Stimulated activated effector memory CD8-positive, alpha-beta T cell treated with anti-CD3 and anti-CD28 coated beads, Interleukin-12 subunit alpha, Interleukin-12 subunit beta, amount 100 ng/mL, for 72 hours (primary cell): ENCODE measurements at regions not wholly inside any gene's neighbourhood (a gene's known extent, or its start where the extent isn't known, plus 50 kb on each side); places are given as distances from the start of the nearest gene placed in this dataset.

Source experiments
- ATAC-seq: fragments of 150-1000 bp; cut with Tn5 transposase; 2 replicates; pipeline ENCODE4 v1.10.0; 2021
- DNase-seq, 2 donors: peaks; one replicate each; pipeline ENCODE4 v3.0.0; 2021 to 2022; ENCODE audit warnings: low spot score in 2 of 2
- H3K27ac Mint-ChIP-seq: one replicate; pipeline ENCODE4 v1.8.0; 2022; ENCODE audit warnings: mild to moderate bottlenecking, mixed read lengths
- H3K36me3 Mint-ChIP-seq: one replicate; pipeline ENCODE4 v1.8.0; 2022; ENCODE audit warnings: mild to moderate bottlenecking, mixed read lengths
- H3K4me1 Mint-ChIP-seq: one replicate; pipeline ENCODE4 v1.8.0; 2022; ENCODE audit warnings: mixed read lengths
- H3K4me3 Mint-ChIP-seq: one replicate; pipeline ENCODE4 v1.8.0; 2022; ENCODE audit warnings: mild to moderate bottlenecking, mixed read lengths
- H3K9me3 Mint-ChIP-seq: one replicate; pipeline ENCODE4 v1.8.0; 2022; ENCODE audit warnings: mixed read lengths

DNA sequence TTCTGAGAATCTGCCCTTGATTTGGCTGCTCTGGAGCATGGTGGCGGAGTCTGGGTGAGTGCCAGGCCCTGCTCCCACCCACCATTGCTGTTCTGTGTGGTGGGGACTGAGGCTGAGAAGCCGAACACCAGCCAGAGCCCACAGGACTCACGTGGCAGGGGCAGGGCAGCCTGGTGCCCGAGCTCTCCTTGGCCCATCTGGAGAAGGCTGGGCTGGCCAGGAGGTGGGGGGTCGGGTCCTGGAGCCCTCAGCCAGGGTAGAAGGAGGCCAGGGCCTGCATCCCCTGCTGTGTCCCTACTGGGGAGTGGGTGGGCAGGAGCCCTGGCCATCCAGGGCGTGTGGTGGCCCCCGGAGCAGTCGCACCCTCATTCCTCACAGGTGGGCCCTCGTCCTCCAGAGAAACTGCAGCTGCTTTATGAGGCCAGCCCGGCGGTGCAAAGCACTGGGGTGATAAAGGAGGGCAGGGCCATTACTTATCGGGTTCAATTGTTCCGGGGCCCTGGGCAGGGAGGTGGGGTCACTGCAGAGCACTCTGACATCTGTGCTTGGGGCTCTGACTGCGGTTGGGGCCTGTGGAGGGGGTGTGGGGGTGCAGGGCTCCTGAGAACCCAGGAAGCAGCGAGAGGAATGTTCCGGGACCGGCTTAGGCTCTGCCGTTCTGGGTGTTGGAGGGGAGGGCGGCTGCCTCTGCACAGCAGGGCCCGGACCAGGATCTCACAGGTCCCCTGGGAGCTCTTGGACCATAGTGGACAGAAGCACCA lies 217.5 kb upstream of the C14orf180 start:
- ATAC-seq, result no peak
- H3K27ac Mint-ChIP-seq, result no peak overlapping the region
- H3K4me3 Mint-ChIP-seq, result no peak overlapping the region
- H3K4me1 Mint-ChIP-seq, result no peaks in the 10 kb centered on the region
- H3K9me3 Mint-ChIP-seq, result no peaks in the 10 kb centered on the region
- DNase-seq, result no peak
- H3K36me3 Mint-ChIP-seq, result no peaks in the 10 kb centered on the region

DNA sequence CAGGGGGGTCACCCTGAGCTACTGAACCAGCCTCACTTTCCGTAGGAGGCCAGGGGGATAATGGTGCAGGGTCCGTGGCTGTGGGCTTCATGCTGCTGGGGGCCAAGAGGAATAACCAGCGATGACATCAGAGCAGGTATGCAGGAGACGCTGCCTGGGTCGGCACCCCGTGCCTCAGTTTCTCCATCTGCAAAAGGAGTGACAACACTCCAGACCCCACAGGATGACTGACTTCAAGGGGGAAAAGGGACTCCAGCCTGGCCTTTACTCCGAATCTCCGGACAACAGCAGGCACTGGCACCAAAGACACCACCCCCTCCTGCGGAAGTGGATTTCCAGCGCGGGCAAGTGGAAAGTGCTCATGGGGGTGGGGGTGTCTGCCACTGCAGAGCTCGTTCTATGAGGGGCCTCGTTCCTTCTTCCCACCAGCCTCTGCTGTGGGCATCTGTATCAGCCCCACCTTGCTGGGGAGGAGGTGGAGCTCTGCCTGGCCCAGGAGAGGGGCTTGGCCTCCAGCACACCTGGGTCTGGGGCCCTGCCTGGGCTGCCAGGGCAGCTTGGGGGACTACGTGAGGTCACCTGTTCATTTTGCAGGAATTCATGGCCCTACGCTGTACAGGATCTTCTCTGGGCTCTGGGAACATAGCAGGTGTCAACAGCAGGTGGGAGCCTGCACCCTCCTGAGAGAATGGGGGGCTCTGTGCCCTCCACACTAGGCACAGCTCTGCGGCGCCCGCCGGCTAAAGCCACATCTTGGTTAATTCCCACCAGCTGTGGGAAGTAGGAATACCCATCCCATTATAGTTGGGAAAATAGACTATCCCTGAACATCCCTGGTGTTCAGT lies 216.6 kb upstream of the C14orf180 start:
- Mint-ChIP-seq H3K36me3 (no peaks in the 10 kb centered on the region), H3K4me3 (no peak overlapping the region), H3K27ac (no peak overlapping the region), H3K4me1 (no peaks in the 10 kb centered on the region), H3K9me3 (no peaks in the 10 kb centered on the region)
- DNase-seq (no peak), ATAC-seq (no peak)

DNA sequence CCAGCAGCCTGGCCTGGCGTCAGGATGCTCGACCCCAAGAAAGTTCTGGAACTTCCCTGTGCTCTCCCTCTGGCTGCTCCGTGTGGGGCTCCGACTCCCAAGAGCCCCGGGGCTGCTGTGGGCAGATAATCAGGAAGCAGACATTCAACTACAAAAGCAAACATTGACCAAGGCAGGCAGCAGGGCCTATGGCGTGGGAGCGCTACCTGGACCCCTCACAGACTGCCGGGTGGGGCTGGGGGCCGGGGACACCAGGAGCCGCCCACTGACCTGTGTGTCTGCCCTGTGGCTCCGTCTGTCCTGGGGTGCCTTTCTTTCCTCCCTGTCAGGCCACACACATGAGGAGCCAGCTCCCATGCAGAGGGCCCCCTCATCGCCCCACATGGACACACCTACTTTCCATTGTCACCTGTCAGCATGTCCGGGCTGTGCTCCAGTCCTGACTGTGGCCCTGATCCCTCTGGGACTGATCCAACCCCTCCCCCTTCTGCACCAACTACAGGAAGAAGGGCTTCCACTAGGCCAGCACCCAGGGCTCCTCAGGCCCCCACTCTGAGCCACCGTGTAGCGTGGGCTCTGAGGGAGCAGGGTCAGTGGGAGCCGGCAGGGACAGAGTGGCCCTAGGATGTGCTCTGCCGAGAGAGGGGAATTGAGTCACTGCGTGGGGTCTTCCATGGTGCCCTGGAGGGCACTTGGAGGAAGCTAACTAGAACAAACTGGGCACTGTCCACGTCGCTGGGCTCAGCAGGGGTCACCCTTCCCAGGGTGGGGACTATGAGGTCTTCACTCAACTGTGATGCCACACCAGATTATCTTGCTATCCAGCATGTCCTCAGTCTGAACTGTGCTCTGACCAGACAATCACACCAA lies 215.4 kb upstream of the C14orf180 start:
- no peak for DNase-seq
- H3K9me3 Mint-ChIP-seq, result no peaks in the 10 kb centered on the region
- no peak for ATAC-seq
- no peak overlapping the region for H3K4me3 Mint-ChIP-seq
- H3K4me1 Mint-ChIP-seq, result no peaks in the 10 kb centered on the region
- H3K36me3 Mint-ChIP-seq, result no peaks in the 10 kb centered on the region
- no peak overlapping the region for H3K27ac Mint-ChIP-seq

DNA sequence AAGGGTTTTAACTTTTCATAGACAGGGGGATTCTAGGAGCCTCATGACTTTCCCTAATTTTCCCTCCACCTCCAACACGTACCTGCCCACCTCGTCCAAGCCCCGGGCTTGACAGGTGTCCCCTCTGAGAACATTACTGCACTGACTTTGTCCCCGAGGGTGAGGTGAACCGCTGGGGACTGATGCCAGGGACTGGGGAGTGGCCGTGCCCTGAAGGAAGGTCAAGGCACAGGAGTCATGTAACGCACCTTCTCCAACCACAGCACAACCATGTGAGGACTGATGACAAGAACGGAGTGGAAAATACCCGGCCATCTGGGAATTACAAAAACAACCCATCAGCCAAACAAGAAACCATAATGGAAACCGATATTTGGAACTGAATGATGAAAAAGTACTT lies 214.7 kb upstream of the C14orf180 start:
- no peaks in the 10 kb centered on the region for H3K4me1 Mint-ChIP-seq

DNA sequence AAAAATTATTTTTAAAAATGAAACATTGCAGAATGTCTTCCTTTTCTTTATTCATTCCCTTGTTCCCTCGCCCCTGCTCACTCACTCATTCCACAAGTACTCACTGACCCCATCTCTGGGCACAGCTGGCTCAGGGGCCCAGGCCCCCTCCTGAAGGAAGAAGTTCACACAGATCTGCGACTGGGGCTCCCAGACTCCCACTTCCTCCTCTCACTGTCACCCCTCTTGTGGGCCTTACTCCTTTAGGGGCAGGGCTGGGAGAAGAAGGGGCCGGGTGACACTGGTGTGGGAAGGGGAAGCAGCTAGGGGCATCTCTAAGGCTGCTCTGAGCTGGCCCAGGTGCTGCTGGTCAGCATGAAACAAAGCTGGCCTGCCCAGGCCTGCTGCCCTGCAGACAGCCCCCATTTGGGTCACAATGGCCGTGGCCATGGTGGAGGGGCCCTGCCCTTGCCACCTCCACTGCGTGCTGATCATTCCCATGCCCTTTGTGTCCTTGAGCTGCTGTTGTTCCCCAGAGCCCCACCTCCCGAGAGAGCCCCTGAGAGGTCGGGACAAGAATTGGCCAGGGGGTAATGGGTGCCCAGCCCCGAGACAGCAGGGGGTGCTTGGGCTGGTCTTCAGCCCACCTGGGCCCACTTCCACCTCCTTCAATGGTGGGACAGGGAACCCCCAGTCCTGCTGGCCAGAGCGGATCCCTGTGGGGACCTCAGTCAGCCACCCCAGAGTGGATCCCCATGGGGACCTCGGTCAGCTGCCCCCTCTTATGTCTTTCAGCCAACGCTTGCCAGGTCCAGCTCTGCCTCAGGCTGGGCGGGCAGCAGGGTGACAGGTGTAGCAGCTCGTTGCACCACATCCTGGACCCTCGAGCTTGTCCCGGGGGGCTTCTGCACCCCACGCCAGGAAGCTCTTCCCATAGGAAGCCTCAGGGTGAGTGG lies 212.4 kb upstream of the C14orf180 start:
- Mint-ChIP-seq H3K9me3 (no peaks in the 10 kb centered on the region), H3K4me1 (no peaks in the 10 kb centered on the region), H3K4me3 (no peak overlapping the region), H3K36me3 (no peaks in the 10 kb centered on the region), H3K27ac (no peak overlapping the region)
- ATAC-seq (no peak), DNase-seq (no peak)

More for the DNA sequence above, 214.7 kb upstream of the C14orf180 start:
- no peak for DNase-seq
- H3K27ac Mint-ChIP-seq, result no peak overlapping the region
- no peaks in the 10 kb centered on the region for H3K36me3 Mint-ChIP-seq
- no peak for ATAC-seq
- H3K4me3 Mint-ChIP-seq, result no peak overlapping the region
- H3K9me3 Mint-ChIP-seq, result no peaks in the 10 kb centered on the region

DNA sequence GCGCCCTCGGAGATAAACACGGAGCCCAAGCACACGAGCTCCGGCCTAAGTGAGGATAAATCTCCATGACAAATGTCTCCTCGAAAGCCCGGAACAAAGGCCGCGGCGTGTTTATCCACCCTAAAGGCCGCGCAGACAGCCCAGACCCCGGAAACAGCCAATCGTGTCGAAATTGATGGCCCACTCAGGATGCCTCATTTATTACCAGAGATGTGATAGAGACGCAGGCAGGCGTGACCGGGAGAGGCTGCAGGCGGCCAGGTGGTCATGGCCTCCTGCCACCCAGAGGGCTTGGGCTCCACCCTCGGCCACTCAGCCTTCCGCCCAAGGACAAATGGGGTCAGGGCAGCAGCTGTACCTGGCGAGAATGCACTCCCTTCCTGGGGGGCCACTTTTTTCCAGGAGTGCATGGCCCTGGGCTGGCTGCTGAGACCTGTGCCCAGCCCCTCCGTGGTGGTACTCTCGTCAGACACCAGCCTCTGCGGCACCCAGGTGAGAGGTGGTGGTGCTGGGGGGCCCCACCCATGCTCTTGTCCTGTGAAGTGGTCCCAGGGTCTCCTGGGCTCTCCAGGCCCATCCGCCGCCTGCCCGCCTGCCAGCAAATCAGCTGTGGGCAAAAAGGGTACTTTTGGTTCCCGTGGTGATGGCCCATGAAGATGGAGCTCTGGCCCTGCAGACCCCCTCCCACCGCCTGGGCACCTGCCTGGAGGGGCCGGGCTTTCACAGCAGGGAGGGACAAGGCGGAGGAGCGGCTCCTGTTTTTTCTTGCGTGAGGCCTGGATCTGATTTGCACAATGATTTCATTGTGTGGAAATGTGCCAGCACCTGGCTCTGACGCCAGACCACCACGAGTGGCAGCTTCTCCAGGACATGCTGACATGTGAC lies 211.5 kb upstream of the C14orf180 start:
- Mint-ChIP-seq H3K4me1 (no peaks in the 10 kb centered on the region), H3K9me3 (no peaks in the 10 kb centered on the region), H3K36me3 (no peaks in the 10 kb centered on the region), H3K4me3 (no peak overlapping the region), H3K27ac (no peak overlapping the region)
- ATAC-seq, result no peak
- no peak for DNase-seq

DNA sequence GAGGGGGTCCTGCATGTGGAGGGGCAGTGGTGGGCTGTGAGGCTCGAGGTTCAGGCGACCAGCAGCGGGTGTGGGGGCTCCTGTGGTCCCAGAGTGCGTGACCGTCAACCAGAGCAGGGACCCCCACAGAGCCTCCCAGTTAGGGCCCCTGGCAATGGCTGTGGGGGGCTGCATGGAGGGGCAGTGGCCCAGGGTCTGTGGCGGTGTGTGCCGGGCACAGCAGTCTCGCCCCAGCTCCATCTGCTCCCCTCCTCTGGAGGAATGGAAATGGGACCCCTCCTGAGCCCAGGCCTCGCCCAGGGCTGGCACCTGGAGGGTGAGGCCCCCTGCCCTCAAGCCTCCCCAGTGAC lies 210.8 kb upstream of the C14orf180 start:
- ATAC-seq, result no peak
- Mint-ChIP-seq H3K27ac (no peak overlapping the region), H3K4me3 (no peak overlapping the region), H3K9me3 (no peaks in the 10 kb centered on the region), H3K36me3 (no peaks in the 10 kb centered on the region), H3K4me1 (no peaks in the 10 kb centered on the region)
- no peak for DNase-seq

DNA sequence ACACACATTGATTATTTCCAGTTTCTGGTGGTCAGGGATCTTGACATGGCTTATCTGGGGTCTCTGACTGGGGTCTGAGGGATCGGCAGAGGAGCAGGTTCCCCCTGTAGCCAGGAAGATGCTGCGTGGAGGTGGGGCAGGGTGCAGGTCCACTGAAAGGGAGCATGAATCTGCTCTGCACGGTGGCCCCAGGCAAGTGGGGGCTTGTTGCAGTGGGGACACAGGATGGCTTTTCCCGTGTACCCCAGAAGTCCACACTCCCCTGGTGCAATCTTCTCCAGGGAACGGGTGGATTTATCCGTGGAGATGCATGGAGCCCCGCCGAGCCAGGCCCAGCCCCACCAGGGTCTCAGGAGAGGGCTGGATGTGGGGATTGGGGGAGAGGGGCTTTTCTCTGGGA lies 210.4 kb upstream of the C14orf180 start:
- DNase-seq, result no peak
- ATAC-seq, result no peak
- no peaks in the 10 kb centered on the region for H3K4me1 Mint-ChIP-seq
- no peak overlapping the region for H3K4me3 Mint-ChIP-seq
- no peaks in the 10 kb centered on the region for H3K9me3 Mint-ChIP-seq
- no peak overlapping the region for H3K27ac Mint-ChIP-seq
- H3K36me3 Mint-ChIP-seq, result no peaks in the 10 kb centered on the region

DNA sequence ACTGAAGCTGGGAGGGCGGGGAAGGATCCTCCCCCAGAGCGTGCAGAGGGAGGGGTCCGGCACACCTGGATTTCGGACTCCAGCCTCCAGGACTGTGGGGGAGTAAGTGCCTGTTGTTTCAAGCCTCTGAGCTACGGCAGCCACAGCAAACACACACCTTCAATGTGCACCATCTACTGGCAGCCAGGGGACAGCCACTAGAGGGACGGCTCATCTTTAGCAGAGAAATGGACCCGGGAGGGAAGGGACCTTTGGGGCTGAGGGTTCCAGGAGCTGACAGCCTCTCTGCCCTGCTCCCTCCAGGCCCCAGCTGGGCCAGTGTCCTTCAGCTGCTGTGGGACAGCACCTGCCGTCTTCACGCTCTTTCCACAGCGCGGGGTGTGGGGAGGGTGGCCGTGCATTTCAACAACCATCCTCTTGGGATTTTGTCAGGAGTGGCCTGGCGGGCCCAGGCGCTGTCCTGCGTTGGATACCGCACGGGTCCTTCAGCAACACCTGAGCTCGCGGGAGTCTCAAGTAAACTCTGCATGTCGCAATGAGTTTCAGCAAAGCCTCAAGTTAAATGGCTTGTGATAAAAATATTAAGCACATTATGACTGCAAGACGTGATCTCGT lies 209.2 kb upstream of the C14orf180 start:
- H3K4me3 Mint-ChIP-seq, result no peak overlapping the region
- ATAC-seq (no peak), DNase-seq (no peak)
- H3K36me3 Mint-ChIP-seq, result no peaks in the 10 kb centered on the region
- H3K4me1 Mint-ChIP-seq, result no peaks in the 10 kb centered on the region
- H3K9me3 Mint-ChIP-seq, result no peaks in the 10 kb centered on the region
- no peak overlapping the region for H3K27ac Mint-ChIP-seq

DNA sequence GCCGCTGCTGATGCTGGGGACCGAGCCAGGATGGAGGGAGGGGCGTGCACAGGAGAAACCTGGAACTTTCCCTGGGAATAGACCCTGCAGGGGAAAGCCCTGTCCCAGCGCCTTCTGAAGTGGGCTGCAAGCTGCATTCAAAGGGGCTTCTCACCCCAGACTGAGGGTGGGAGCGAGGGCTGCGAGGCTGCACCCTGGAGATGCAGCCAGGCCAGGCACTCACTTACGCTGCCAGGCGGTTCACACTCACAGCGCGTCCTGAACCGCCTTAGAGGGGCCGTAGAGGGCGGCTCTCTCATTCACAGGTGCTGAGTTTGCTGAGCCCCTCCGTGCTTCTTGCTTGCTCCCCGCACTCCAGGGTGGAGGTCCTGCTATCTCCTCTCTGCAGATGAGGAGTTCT lies 208.5 kb upstream of the C14orf180 start:
- Mint-ChIP-seq H3K36me3 (no peaks in the 10 kb centered on the region), H3K9me3 (no peaks in the 10 kb centered on the region), H3K27ac (no peak overlapping the region), H3K4me3 (no peak overlapping the region), H3K4me1 (no peaks in the 10 kb centered on the region)
- DNase-seq (no peak), ATAC-seq (no peak)

DNA sequence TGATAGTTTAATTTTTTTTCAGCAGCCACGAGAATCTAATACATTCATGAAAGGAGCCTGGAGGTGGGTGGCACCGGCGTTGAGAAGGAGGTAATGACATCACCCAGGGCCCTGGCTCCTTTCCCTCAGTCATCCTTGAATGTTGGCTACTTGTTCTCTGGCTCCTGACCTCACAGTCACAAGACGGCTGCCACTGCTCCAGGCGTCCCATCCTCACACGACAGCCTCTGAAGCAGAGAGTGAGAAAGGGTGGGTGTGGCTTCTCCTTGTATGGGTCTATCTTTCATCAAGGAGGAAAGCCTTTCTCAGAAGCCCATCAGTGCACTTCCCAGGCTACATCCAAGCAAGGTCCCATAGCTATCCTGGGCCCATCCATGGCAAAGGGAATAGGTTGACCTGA lies 207.6 kb upstream of the C14orf180 start:
- no peaks in the 10 kb centered on the region for H3K4me1 Mint-ChIP-seq
- no peak overlapping the region for H3K4me3 Mint-ChIP-seq
- no peak for DNase-seq
- no peaks in the 10 kb centered on the region for H3K9me3 Mint-ChIP-seq
- ATAC-seq, result no peak
- H3K36me3 Mint-ChIP-seq, result no peaks in the 10 kb centered on the region
- no peak overlapping the region for H3K27ac Mint-ChIP-seq

DNA sequence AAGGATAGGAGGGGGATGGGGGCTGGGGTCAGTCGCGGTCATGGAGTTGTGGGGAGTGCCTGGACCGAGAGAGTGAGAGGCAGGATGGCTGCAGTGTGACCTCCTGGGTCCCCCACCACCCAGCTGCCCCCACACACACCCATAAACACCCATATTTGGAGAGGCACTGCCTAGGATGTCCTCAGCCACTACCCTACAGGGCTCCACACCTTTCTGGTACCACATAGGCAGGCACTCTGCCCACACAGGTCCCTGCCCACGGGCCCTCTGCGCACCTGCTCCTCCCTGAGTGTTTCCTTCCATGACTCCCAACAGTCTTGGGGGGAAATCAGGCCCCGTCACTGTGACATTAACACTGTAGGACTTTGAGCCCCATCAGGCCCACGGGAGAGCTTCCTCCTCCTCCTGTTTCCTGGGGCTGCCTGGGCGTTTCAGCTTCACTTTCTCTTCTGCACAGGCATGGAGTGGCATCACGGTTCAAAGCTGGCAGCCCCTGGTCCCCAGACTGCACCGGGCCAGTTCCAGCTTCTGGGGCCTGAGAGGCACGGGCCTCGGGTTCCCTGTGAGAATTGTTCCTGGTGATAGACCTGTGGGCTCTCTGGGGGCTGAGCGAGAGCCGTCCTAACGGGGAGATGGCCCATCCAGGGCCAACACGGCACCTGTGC lies 207.0 kb upstream of the C14orf180 start:
- DNase-seq, result no peak
- Mint-ChIP-seq H3K4me1 (no peaks in the 10 kb centered on the region), H3K4me3 (no peak overlapping the region), H3K9me3 (no peaks in the 10 kb centered on the region), H3K36me3 (no peaks in the 10 kb centered on the region), H3K27ac (no peak overlapping the region)
- no peak for ATAC-seq
